Astrocyte (in vitro differentiated cells and primary cell): ENCODE measurements at regions not wholly inside any gene's neighbourhood (a gene's known extent, or its start where the extent isn't known, plus 50 kb on each side); places are given as distances from the start of the nearest gene placed in this dataset.

Experiments used
- DNase-seq: peaks from one replicate; pipeline ENCODE4 v3.0.0-alpha.2; 2010; ENCODE audit warnings: low read depth
- FAIRE-seq: peaks from 2 replicates; lab custom pipeline; 2011; peaks lifted over from hg19 to GRCh38; lab: Jason Lieb, UNC
- H2AFZ ChIP-seq: 2 replicates; pipeline ENCODE4 v1.6.0; 2012; ENCODE audit warnings: low read depth, low read length, inconsistent platforms
- H3K27ac ChIP-seq: 2 replicates; pipeline ENCODE4 v1.5.1; 2011; ENCODE audit warnings: low read depth, low read length, inconsistent platforms
- H3K27me3 ChIP-seq: 2 replicates; pipeline ENCODE4 v1.6.0; 2011; ENCODE audit warnings: low read length, inconsistent platforms; ENCODE audit not compliant: insufficient read depth
- H3K36me3 ChIP-seq: 2 replicates; pipeline ENCODE4 v1.5.1; 2011; ENCODE audit warnings: low read length, inconsistent platforms; ENCODE audit not compliant: insufficient read depth
- H3K4me1 ChIP-seq: 2 replicates; pipeline ENCODE4 v1.5.1; 2011; ENCODE audit warnings: low read length, inconsistent platforms; ENCODE audit not compliant: insufficient read depth
- H3K4me2 ChIP-seq: 2 replicates; pipeline ENCODE4 v1.6.0; 2012; ENCODE audit warnings: low read length, inconsistent platforms
- H3K4me3 ChIP-seq: 2 replicates; pipeline ENCODE4 v1.5.1; 2011; ENCODE audit warnings: low read depth, mild to moderate bottlenecking, low read length, inconsistent platforms; ENCODE audit not compliant: insufficient read depth
- H3K79me2 ChIP-seq: 2 replicates; pipeline ENCODE4 v1.6.0; 2012; ENCODE audit warnings: mild to moderate bottlenecking, low read length, inconsistent platforms; ENCODE audit not compliant: insufficient read depth
- H3K9ac ChIP-seq: 2 replicates; pipeline ENCODE4 v1.6.0; 2012; ENCODE audit warnings: mild to moderate bottlenecking, low read length, inconsistent platforms
- H3K9me3 ChIP-seq: 2 replicates; pipeline ENCODE4 v1.5.1; 2012; ENCODE audit warnings: low read depth, mild to moderate bottlenecking, low read length, inconsistent platforms; ENCODE audit not compliant: insufficient read depth
- H4K20me1 ChIP-seq: 2 replicates; pipeline ENCODE4 v1.6.0; 2012; ENCODE audit warnings: low read length, inconsistent platforms; ENCODE audit not compliant: insufficient read depth
- H3K27ac Mint-ChIP-seq: one replicate; pipeline ENCODE4 v1.8.0; 2021; ENCODE audit warnings: mild to moderate bottlenecking, mixed read lengths; ENCODE audit not compliant: unreplicated experiment
- H3K27me3 Mint-ChIP-seq: one replicate; pipeline ENCODE4 v1.8.0; 2021; ENCODE audit warnings: low read depth, mixed read lengths; ENCODE audit not compliant: unreplicated experiment
- H3K36me3 Mint-ChIP-seq: one replicate; pipeline ENCODE4 v1.8.0; 2021; ENCODE audit warnings: low read depth, mixed read lengths; ENCODE audit not compliant: unreplicated experiment
- H3K4me1 Mint-ChIP-seq: one replicate; pipeline ENCODE4 v1.8.0; 2021; ENCODE audit warnings: low read depth, mixed read lengths; ENCODE audit not compliant: unreplicated experiment
- H3K4me3 Mint-ChIP-seq: one replicate; pipeline ENCODE4 v1.8.0; 2021; ENCODE audit warnings: mild to moderate bottlenecking, moderate library complexity, mixed read lengths; ENCODE audit not compliant: unreplicated experiment
- H3K9me3 Mint-ChIP-seq: one replicate; pipeline ENCODE4 v1.8.0; 2021; ENCODE audit warnings: mild to moderate bottlenecking, mixed read lengths; ENCODE audit not compliant: unreplicated experiment
- CTCF ChIP-seq: IDR thresholded peaks from 2 replicates; pipeline ENCODE4 v1.5.1; 2011; ENCODE audit warnings: low read depth, mild to moderate bottlenecking, inconsistent platforms, low read length, moderate library complexity; ENCODE audit not compliant: insufficient read depth
- EZH2 ChIP-seq: IDR thresholded peaks from 2 replicates; pipeline ENCODE4 v1.6.1; 2012; ENCODE audit warnings: mild to moderate bottlenecking, low read length, inconsistent platforms; ENCODE audit not compliant: insufficient read depth

GRCh38 chr5:175104677-175105076, 339.3 kb downstream of the DRD1 start:
- H3K27ac Mint-ChIP-seq: no peak overlapping the region
- no peak overlapping the region for H3K9ac ChIP-seq
- no peaks in the 10 kb centered on the region for H3K4me1 Mint-ChIP-seq
- no peak overlapping the region for H3K27ac ChIP-seq
- no peak for FAIRE-seq
- TF ChIP-seq EZH2 (no peak), CTCF (no peak)
- no peaks in the 10 kb centered on the region for H3K36me3 ChIP-seq
- H2AFZ ChIP-seq: no peak overlapping the region
- H4K20me1 ChIP-seq: no peaks in the 10 kb centered on the region
- no peaks in the 10 kb centered on the region for H3K79me2 ChIP-seq
- H3K36me3 Mint-ChIP-seq: no peaks in the 10 kb centered on the region
- no peak for DNase-seq
- H3K4me2 ChIP-seq: no peak overlapping the region
- no peaks in the 10 kb centered on the region for H3K4me1 ChIP-seq
- H3K9me3 Mint-ChIP-seq: peaks cover 4% of the 10 kb centered on the region
- H3K27me3 ChIP-seq: peaks cover 3% of the 10 kb centered on the region
- H3K4me3 Mint-ChIP-seq: no peak overlapping the region
- H3K27me3 Mint-ChIP-seq: peaks cover 15% of the 10 kb centered on the region
- peaks cover 4% of the 10 kb centered on the region for H3K9me3 ChIP-seq
- no peak overlapping the region for H3K4me3 ChIP-seq

- DNase-seq (no peak), FAIRE-seq (no peak)
- Histone ChIP-seq H3K4me2 (no peak overlapping the region), H4K20me1 (no peaks in the 10 kb centered on the region), H3K27me3 (peaks cover 3% of the 10 kb centered on the region), H3K4me3 (no peak overlapping the region), H3K36me3 (no peaks in the 10 kb centered on the region), H3K4me1 (no peaks in the 10 kb centered on the region), H3K79me2 (no peaks in the 10 kb centered on the region), H3K9ac (no peak overlapping the region), H3K9me3 (no peaks in the 10 kb centered on the region), H2AFZ (no peak overlapping the region), H3K27ac (no peak overlapping the region)
- H3K36me3 Mint-ChIP-seq: no peaks in the 10 kb centered on the region
- peaks cover 15% of the 10 kb centered on the region for H3K27me3 Mint-ChIP-seq
- H3K4me3 Mint-ChIP-seq: no peak overlapping the region
- H3K4me1 Mint-ChIP-seq: no peaks in the 10 kb centered on the region
- TF ChIP-seq EZH2: no peak
- no peak for TF ChIP-seq CTCF
- H3K9me3 Mint-ChIP-seq: peaks cover 4% of the 10 kb centered on the region
- no peak overlapping the region for H3K27ac Mint-ChIP-seq
These were observed 340.2 kb downstream of the DRD1 start for GRCh38 chr5:175103746-175104145.

GRCh38 chr5:175102717-175103116, 341.3 kb downstream of the DRD1 start:
- H3K36me3 ChIP-seq: no peaks in the 10 kb centered on the region
- Mint-ChIP-seq H3K4me1 (no peaks in the 10 kb centered on the region), H3K36me3 (no peaks in the 10 kb centered on the region), H3K27ac (no peak overlapping the region), H3K27me3 (peaks cover 15% of the 10 kb centered on the region), H3K4me3 (no peak overlapping the region), H3K9me3 (no peaks in the 10 kb centered on the region)
- DNase-seq: no peak
- no peaks in the 10 kb centered on the region for H3K4me1 ChIP-seq
- no peak overlapping the region for H3K27ac ChIP-seq
- H3K27me3 ChIP-seq: peaks cover 3% of the 10 kb centered on the region
- TF ChIP-seq CTCF: no peak
- no peak for TF ChIP-seq EZH2
- no peak overlapping the region for H2AFZ ChIP-seq
- H3K79me2 ChIP-seq: no peaks in the 10 kb centered on the region
- H3K9ac ChIP-seq: no peak overlapping the region
- no peaks in the 10 kb centered on the region for H3K9me3 ChIP-seq
- H3K4me3 ChIP-seq: no peak overlapping the region
- H3K4me2 ChIP-seq: no peak overlapping the region
- no peak for FAIRE-seq
- no peaks in the 10 kb centered on the region for H4K20me1 ChIP-seq
